Right lobe of liver (tissue), 6 donors: ENCODE measurements at regions not wholly inside any gene's neighbourhood (a gene's known extent, or its start where the extent isn't known, plus 50 kb on each side); places are given as distances from the start of the nearest gene placed in this dataset.

Source experiments
- ATAC-seq, 4 donors: fragments of 200-7000 bp; cut with Tn5 transposase; one replicate each; pipeline ENCODE4 v1.9.1; 2020; ENCODE audit warnings: mild to moderate bottlenecking in 4 of 4, moderate library complexity in 4 of 4
- DNase-seq, 3 donors: peaks; one replicate each; pipeline ENCODE4 v3.0.0-alpha.2; 2020
- H3K27ac ChIP-seq, 3 donors: fragments of 200-600 bp; one replicate each; pipeline ENCODE4 v1.8.0; 2022
- H3K27me3 ChIP-seq, 2 donors: fragments of 200-600 bp; one replicate each; pipeline ENCODE4 v1.8.0; 2022
- H3K36me3 ChIP-seq, 4 donors: fragments of 200-600 bp; sonication (generic) in 1 of 4; one replicate each; pipeline versions ENCODE4 v1.5.1 to v1.8.0; 2017 to 2022; ENCODE audit warnings: control low read depth in 1 of 4
- H3K4me1 ChIP-seq, 4 donors: fragments of 200-600 bp; sonication (generic) in 1 of 4; one replicate each; pipeline versions ENCODE4 v1.5.1 to v1.8.0; 2017 to 2022; ENCODE audit warnings: control low read depth in 1 of 4
- H3K4me3 ChIP-seq, 3 donors: fragments of 200-600 bp; one replicate each; pipeline ENCODE4 v1.8.0; 2022
- H3K9me3 ChIP-seq, 4 donors: fragments of 200-600 bp; sonication (generic) in 1 of 4; one replicate each; pipeline versions ENCODE4 v1.5.1 to v1.8.0; 2017 to 2022; ENCODE audit warnings: control low read depth in 1 of 4
- CTCF ChIP-seq, 4 donors: fragments of 200-600 bp in 3 of 4; fragments of 450-650 bp in 1 of 4; IDR thresholded peaks; one replicate each; pipeline versions ENCODE4 v1.5.1 to v1.8.0; 2016 to 2022; ENCODE audit warnings: antibody characterized with exemption in 4 of 4, mild to moderate bottlenecking in 2 of 4
- POLR2A ChIP-seq: fragments of 450-650 bp; IDR thresholded peaks from one replicate; pipeline ENCODE4 v1.6.1; 2017; ENCODE audit warnings: antibody characterized with exemption, mild to moderate bottlenecking
- WGBS: methylation state at CpG from one replicate; pipeline ENCODE4 v1.1.6; 2018; ENCODE audit warnings: low coverage, low lambda C conversion rate; ENCODE audit not compliant: insufficient coverage; ENCODE audit errors: missing lambda C conversion rate; 5-methylcytosine and 5-hydroxymethylcytosine counted together
- intact Hi-C, 2 donors: fragments of 100-400 bp; cut with DNase I; formaldehyde crosslinking; loops; one replicate each; pipeline versions ENCODE4 v1.11.2 to v1.14.1; 2022
- donor health status: DM: no; HTN: yes; CAD: no.
- donor health status: DM: no; HTN: no; CAD: no.
- donor health status: DM: no; HTN: no; CAD: no.
- donor health status: DM: no; HTN: yes; CAD: no.
- donor health status: DM: no; HTN: yes; CAD: no.

- intact Hi-C loops, result no loop called here
- TF ChIP-seq CTCF (IDR thresholded peaks at IDR 0.05), result no peak
- TF ChIP-seq POLR2A, result no peak
- ATAC-seq (no peak), DNase-seq (no peak)
- Histone ChIP-seq H3K4me1 (no peaks in the 10 kb centered on the region), H3K36me3 (no peaks in the 10 kb centered on the region), H3K4me3 (no peak overlapping the region), H3K27me3 (no peaks in the 10 kb centered on the region), H3K9me3 (no peaks in the 10 kb centered on the region), H3K27ac (no peak overlapping the region)
- WGBS, result 77% methylated on average over 4 of the region's 4 CpGs
Observed at GRCh38 chr20:39473536-39473935, 511.4 kb downstream of the DHX35 start.

- no peaks in the 10 kb centered on the region for H3K4me1 ChIP-seq
- ATAC-seq, result no peak
Observed at GRCh38 chr20:39468703-39469102, 506.6 kb downstream of the DHX35 start.

GRCh38 chr20:39464238-39464637, 502.1 kb downstream of the DHX35 start:
- no peak for DNase-seq
- TF ChIP-seq POLR2A, result no peak
- no peak for TF ChIP-seq CTCF (IDR thresholded peaks at IDR 0.05)
- Histone ChIP-seq H3K4me1 (no peaks in the 10 kb centered on the region), H3K27me3 (no peaks in the 10 kb centered on the region), H3K9me3 (no peaks in the 10 kb centered on the region), H3K27ac (no peak overlapping the region), H3K4me3 (no peak overlapping the region), H3K36me3 (no peaks in the 10 kb centered on the region)
- 75% methylated on average over 1 of the region's 1 CpG for WGBS
- ATAC-seq, result no peak
- intact Hi-C loops, result no loop called here

More at GRCh38 chr20:39468703-39469102, 506.6 kb downstream of the DHX35 start:
- Histone ChIP-seq H3K4me3 (no peak overlapping the region), H3K27ac (no peak overlapping the region), H3K9me3 (no peaks in the 10 kb centered on the region), H3K27me3 (no peaks in the 10 kb centered on the region), H3K36me3 (no peaks in the 10 kb centered on the region)
- no peak for DNase-seq
- WGBS, result 66% methylated on average over 2 of the region's 2 CpGs
- TF ChIP-seq CTCF (IDR thresholded peaks at IDR 0.05) (no peak), POLR2A (no peak)
- intact Hi-C loops, result no loop called here

- no peaks in the 10 kb centered on the region for H3K27me3 ChIP-seq
- ATAC-seq, result no peak
- H3K36me3 ChIP-seq, result no peaks in the 10 kb centered on the region
- H3K27ac ChIP-seq, result no peak overlapping the region
- no peak overlapping the region for H3K4me3 ChIP-seq
- intact Hi-C loops, result no loop called here
- no peaks in the 10 kb centered on the region for H3K4me1 ChIP-seq
- H3K9me3 ChIP-seq, result no peaks in the 10 kb centered on the region
- WGBS, result 27% methylated on average over 5 of the region's 5 CpGs
- DNase-seq, result no peak
- no peak for TF ChIP-seq CTCF (IDR thresholded peaks at IDR 0.05)
- TF ChIP-seq POLR2A, result no peak
Observed at GRCh38 chr20:39462416-39462945, 500.3 kb downstream of the DHX35 start.

GRCh38 chr20:39458452-39458851, 496.3 kb downstream of the DHX35 start:
- Histone ChIP-seq H3K27ac (no peak overlapping the region), H3K4me1 (no peaks in the 10 kb centered on the region), H3K36me3 (no peaks in the 10 kb centered on the region), H3K9me3 (no peaks in the 10 kb centered on the region), H3K27me3 (no peaks in the 10 kb centered on the region), H3K4me3 (no peak overlapping the region)
- TF ChIP-seq POLR2A (no peak), CTCF (IDR thresholded peaks at IDR 0.05) (no peak)
- intact Hi-C loops, result no loop called here
- no peak for DNase-seq
- WGBS, result 55% methylated on average over 1 of the region's 1 CpG
- no peak for ATAC-seq
